CD4-positive, alpha-beta T cell treated with Interleukin-4 for 1 hour (primary cell): ENCODE measurements at regions not wholly inside any gene's neighbourhood (a gene's known extent, or its start where the extent isn't known, plus 50 kb on each side); places are given as distances from the start of the nearest gene placed in this dataset.

Experiments
- DNase-seq, 2 donors: peaks; one replicate each; pipeline ENCODE4 v3.0.0-alpha.2; 2020 to 2022

GRCh38 chr15:66933932-66934867 is 131.2 kb upstream of the SMAD3 start:
- DNase-seq, result no peak

GRCh38 chr15:66934868-66935520 is 130.4 kb upstream of the SMAD3 start:
- no peak for DNase-seq

- no peak for DNase-seq
Measured at GRCh38 chr15:66935688-66936087, 129.7 kb upstream of the SMAD3 start.

GRCh38 chr15:66936109-66936860 is 129.1 kb upstream of the SMAD3 start:
- DNase-seq, result no peak

- no peak for DNase-seq
Measured at GRCh38 chr15:66936861-66937582, 128.4 kb upstream of the SMAD3 start.

GRCh38 chr15:66937588-66937987 is 127.8 kb upstream of the SMAD3 start:
- DNase-seq, result no peak

- DNase-seq, result no peak
Measured at GRCh38 chr15:66938114-66938830, 127.1 kb upstream of the SMAD3 start.

GRCh38 chr15:66939016-66939415 is 126.4 kb upstream of the SMAD3 start:
- DNase-seq, result no peak

- DNase-seq, result no peak
Measured at GRCh38 chr15:66939451-66940023, 125.9 kb upstream of the SMAD3 start.

- no peak for DNase-seq
Measured at GRCh38 chr15:66940368-66940767, 125.0 kb upstream of the SMAD3 start.

GRCh38 chr15:66941108-66941711 is 124.2 kb upstream of the SMAD3 start:
- DNase-seq, result no peak

GRCh38 chr15:66941791-66942190 is 123.6 kb upstream of the SMAD3 start:
- DNase-seq, result no peak

- DNase-seq, result no peak
Measured at GRCh38 chr15:66942649-66943390, 122.6 kb upstream of the SMAD3 start.

- DNase-seq, result no peak
Measured at GRCh38 chr15:66943456-66944095, 121.8 kb upstream of the SMAD3 start.

GRCh38 chr15:66944121-66944520 is 121.3 kb upstream of the SMAD3 start:
- no peak for DNase-seq

GRCh38 chr15:66945286-66945685 is 120.1 kb upstream of the SMAD3 start:
- DNase-seq, result no peak

- no peak for DNase-seq
Measured at GRCh38 chr15:66945842-66946241, 119.6 kb upstream of the SMAD3 start.

- DNase-seq, result peak; percentile 78 to 82
Measured at GRCh38 chr15:66946578-66947164, 118.7 kb upstream of the SMAD3 start.

- DNase-seq, result no peak
Measured at GRCh38 chr15:66947471-66947870, 117.9 kb upstream of the SMAD3 start.

- DNase-seq, result no peak
Measured at GRCh38 chr15:66948294-66948693, 117.1 kb upstream of the SMAD3 start.
